Neutrophil (primary cell): ENCODE measurements at regions not wholly inside any gene's neighbourhood (a gene's known extent, or its start where the extent isn't known, plus 50 kb on each side); places are given as distances from the start of the nearest gene placed in this dataset.

Experiments
- H3K27ac ChIP-seq: fragments of 200-600 bp; sonication (generic); 2 replicates; pipeline ENCODE4 v1.5.1; 2016; ENCODE audit warnings: mild to moderate bottlenecking, moderate library complexity
- H3K27me3 ChIP-seq: fragments of 200-600 bp; sonication (generic); 2 replicates; pipeline ENCODE4 v1.6.0; 2016; ENCODE audit warnings: mild to moderate bottlenecking
- H3K36me3 ChIP-seq: fragments of 200-600 bp; sonication (generic); 2 replicates; pipeline ENCODE4 v1.5.1; 2017
- H3K4me1 ChIP-seq, 2 experiments: fragments of 200-600 bp in 1 of 2; sonication (generic) in 1 of 2; 1 replicate in 1 of 2; 2 replicates in 1 of 2; pipeline versions ENCODE4 v1.5.1 to v1.6.1; 2013 to 2016; ENCODE audit warnings: low read depth in 1 of 2, low read length in 1 of 2, mild to moderate bottlenecking in 1 of 2, moderate library complexity in 1 of 2; ENCODE audit not compliant: control insufficient read depth in 1 of 2, insufficient read depth in 1 of 2
- H3K4me3 ChIP-seq, 2 experiments: fragments of 200-600 bp in 1 of 2; sonication (generic) in 1 of 2; 1 replicate in 1 of 2; 2 replicates in 1 of 2; pipeline ENCODE4 v1.5.1; 2013 to 2016; ENCODE audit warnings: low read depth in 1 of 2, low read length in 1 of 2, mild to moderate bottlenecking in 1 of 2, moderate library complexity in 1 of 2
- H3K9me3 ChIP-seq: fragments of 200-600 bp; sonication (generic); 2 replicates; pipeline ENCODE4 v1.5.1; 2016
- TF ChIP-seq, protein P1 (sequence below): fragments of 200-600 bp; sonication (generic); IDR thresholded peaks from 2 replicates; pipeline ENCODE4 v1.5.1; 2016; ENCODE audit warnings: antibody characterized with exemption

DNA sequence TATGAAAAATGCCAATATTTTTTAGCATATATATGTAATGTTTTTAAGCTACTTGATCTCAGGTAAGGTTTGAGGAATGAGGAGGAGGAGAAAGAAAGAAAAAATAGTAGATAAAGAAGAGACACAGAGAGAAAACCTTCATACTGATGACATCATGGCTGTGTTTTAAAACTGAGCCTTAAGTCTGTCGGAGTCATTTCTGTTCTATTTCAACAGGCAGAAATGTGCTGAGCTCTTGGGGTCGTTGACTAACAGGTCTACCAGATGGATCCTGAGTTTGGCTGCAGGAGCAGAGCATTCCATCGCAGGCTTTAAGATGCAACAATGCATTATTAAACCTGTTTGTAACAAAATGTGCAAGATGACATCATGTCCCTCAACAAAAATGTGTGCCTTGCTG, 356.0 kb downstream of the TGFB2 start:
- TF ChIP-seq, protein P1, sequence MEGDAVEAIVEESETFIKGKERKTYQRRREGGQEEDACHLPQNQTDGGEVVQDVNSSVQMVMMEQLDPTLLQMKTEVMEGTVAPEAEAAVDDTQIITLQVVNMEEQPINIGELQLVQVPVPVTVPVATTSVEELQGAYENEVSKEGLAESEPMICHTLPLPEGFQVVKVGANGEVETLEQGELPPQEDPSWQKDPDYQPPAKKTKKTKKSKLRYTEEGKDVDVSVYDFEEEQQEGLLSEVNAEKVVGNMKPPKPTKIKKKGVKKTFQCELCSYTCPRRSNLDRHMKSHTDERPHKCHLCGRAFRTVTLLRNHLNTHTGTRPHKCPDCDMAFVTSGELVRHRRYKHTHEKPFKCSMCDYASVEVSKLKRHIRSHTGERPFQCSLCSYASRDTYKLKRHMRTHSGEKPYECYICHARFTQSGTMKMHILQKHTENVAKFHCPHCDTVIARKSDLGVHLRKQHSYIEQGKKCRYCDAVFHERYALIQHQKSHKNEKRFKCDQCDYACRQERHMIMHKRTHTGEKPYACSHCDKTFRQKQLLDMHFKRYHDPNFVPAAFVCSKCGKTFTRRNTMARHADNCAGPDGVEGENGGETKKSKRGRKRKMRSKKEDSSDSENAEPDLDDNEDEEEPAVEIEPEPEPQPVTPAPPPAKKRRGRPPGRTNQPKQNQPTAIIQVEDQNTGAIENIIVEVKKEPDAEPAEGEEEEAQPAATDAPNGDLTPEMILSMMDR = no peak
- no peaks in the 10 kb centered on the region for H3K4me1 ChIP-seq
- H3K36me3 ChIP-seq = no peaks in the 10 kb centered on the region
- H3K27me3 ChIP-seq = no peaks in the 10 kb centered on the region
- no peak overlapping the region for H3K27ac ChIP-seq
- no peak overlapping the region for H3K4me3 ChIP-seq
- no peaks in the 10 kb centered on the region for H3K9me3 ChIP-seq

DNA sequence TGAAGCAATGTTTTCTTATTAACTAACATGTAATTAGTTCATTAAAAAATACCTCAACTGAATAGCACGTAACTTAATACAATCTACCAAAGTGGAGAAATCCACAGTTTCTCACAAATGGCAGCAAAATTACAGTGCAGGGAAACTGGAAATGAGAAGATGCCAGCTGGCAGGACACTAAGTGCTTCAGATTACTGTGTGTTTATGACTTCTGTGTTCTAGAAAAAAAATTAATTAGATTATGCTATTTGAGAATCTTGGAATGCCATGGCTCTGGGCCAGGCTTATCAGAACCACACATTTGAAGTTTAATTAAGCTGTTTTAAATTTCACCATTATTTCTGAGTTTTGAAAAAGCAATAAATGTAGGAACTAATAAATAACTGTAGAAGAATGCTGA, 357.6 kb downstream of the TGFB2 start:
- Histone ChIP-seq H3K36me3 (no peaks in the 10 kb centered on the region), H3K27me3 (no peaks in the 10 kb centered on the region), H3K27ac (no peak overlapping the region), H3K4me3 (no peak overlapping the region), H3K4me1 (no peaks in the 10 kb centered on the region), H3K9me3 (no peaks in the 10 kb centered on the region)
- TF ChIP-seq, protein P1 = no peak

GRCh38 chr1:218703836-218704235, 358.7 kb downstream of the TGFB2 start:
- TF ChIP-seq, protein P1 = no peak
- no peaks in the 10 kb centered on the region for H3K4me1 ChIP-seq
- no peak overlapping the region for H3K27ac ChIP-seq
- H3K27me3 ChIP-seq = no peaks in the 10 kb centered on the region
- no peak overlapping the region for H3K4me3 ChIP-seq
- H3K36me3 ChIP-seq = no peaks in the 10 kb centered on the region
- no peaks in the 10 kb centered on the region for H3K9me3 ChIP-seq

- TF ChIP-seq, protein P1 = no peak
- Histone ChIP-seq H3K4me1 (no peaks in the 10 kb centered on the region), H3K36me3 (no peaks in the 10 kb centered on the region), H3K27me3 (no peaks in the 10 kb centered on the region), H3K4me3 (no peak overlapping the region), H3K9me3 (no peaks in the 10 kb centered on the region), H3K27ac (no peak overlapping the region)
These were observed 360.3 kb downstream of the TGFB2 start for GRCh38 chr1:218705391-218705790.

- no peaks in the 10 kb centered on the region for H3K36me3 ChIP-seq
- no peak overlapping the region for H3K27ac ChIP-seq
- no peak overlapping the region for H3K4me3 ChIP-seq
- no peaks in the 10 kb centered on the region for H3K9me3 ChIP-seq
- no peaks in the 10 kb centered on the region for H3K4me1 ChIP-seq
- no peaks in the 10 kb centered on the region for H3K27me3 ChIP-seq
- TF ChIP-seq, protein P1 = no peak
These were observed 361.1 kb downstream of the TGFB2 start for GRCh38 chr1:218705911-218706893.
